OCI-LY1 (cell line): ENCODE measurements at regions not wholly inside any gene's neighbourhood (a gene's known extent, or its start where the extent isn't known, plus 50 kb on each side); places are given as distances from the start of the nearest gene placed in this dataset.

ENCODE experiments used
- H2AFZ ChIP-seq: fragments of 200-600 bp; sonication (generic), shearing (Covaris generic); 2 replicates; pipeline ENCODE4 v1.6.0; 2014; ENCODE audit warnings: antibody characterized with exemption, mild to moderate bottlenecking, low read length
- H3F3A ChIP-seq: fragments of 200-600 bp; sonication (generic), shearing (Covaris generic); 2 replicates; pipeline ENCODE4 v1.6.0; 2014; ENCODE audit warnings: mild to moderate bottlenecking, antibody characterized with exemption, low read length, moderate library complexity; ENCODE audit not compliant: insufficient read depth
- H3K27ac ChIP-seq: fragments of 200-600 bp; sonication (generic); 2 replicates; pipeline ENCODE4 v1.5.1; 2014; ENCODE audit warnings: low read length, mixed run types, mild to moderate bottlenecking, low read depth; ENCODE audit not compliant: poor library complexity, severe bottlenecking
- H3K27me3 ChIP-seq: fragments of 200-600 bp; sonication (generic); 2 replicates; pipeline ENCODE4 v1.6.0; 2014; ENCODE audit warnings: antibody characterized with exemption, mild to moderate bottlenecking, low read length, moderate library complexity; ENCODE audit not compliant: insufficient read depth
- H3K36me3 ChIP-seq: fragments of 200-600 bp; sonication (generic); 2 replicates; pipeline ENCODE4 v1.6.1; 2014; ENCODE audit warnings: mild to moderate bottlenecking, antibody characterized with exemption, low read length, moderate library complexity, mixed read lengths; ENCODE audit not compliant: insufficient read depth
- H3K4me1 ChIP-seq: fragments of 200-600 bp; sonication (generic); 2 replicates; pipeline ENCODE4 v1.5.1; 2014; ENCODE audit warnings: mild to moderate bottlenecking, low read length, moderate library complexity; ENCODE audit not compliant: insufficient read depth, severe bottlenecking
- H3K4me2 ChIP-seq: fragments of 200-600 bp; sonication (generic), shearing (Covaris generic); 2 replicates; pipeline ENCODE4 v1.6.1; 2014; ENCODE audit warnings: low read length
- H3K4me3 ChIP-seq: fragments of 200-600 bp; sonication (generic); 2 replicates; pipeline ENCODE4 v1.5.1; 2014; ENCODE audit warnings: low read length, low read depth, mild to moderate bottlenecking, mixed read lengths; ENCODE audit not compliant: poor library complexity, severe bottlenecking
- H3K79me2 ChIP-seq: fragments of 200-600 bp; shearing (Covaris generic); 2 replicates; pipeline ENCODE4 v1.6.1; 2016; ENCODE audit warnings: mixed run types, low read length, mixed read lengths; ENCODE audit not compliant: insufficient read depth
- H3K9ac ChIP-seq: fragments of 200-600 bp; sonication (generic), shearing (Covaris generic); 2 replicates; pipeline ENCODE4 v1.6.1; 2014; ENCODE audit warnings: mild to moderate bottlenecking, low read length, mixed read lengths
- H3K9me2 ChIP-seq: fragments of 200-600 bp; sonication (generic), shearing (Covaris generic); 2 replicates; pipeline ENCODE4 v1.6.1; 2014; ENCODE audit warnings: low read depth, mild to moderate bottlenecking, low read length, mixed read lengths
- H3K9me3 ChIP-seq: fragments of 200-600 bp; shearing (Covaris generic); 2 replicates; pipeline ENCODE4 v1.6.1; 2014; ENCODE audit warnings: low read length, mixed read lengths
- H4K20me1 ChIP-seq: fragments of 200-600 bp; sonication (generic), shearing (Covaris generic); 2 replicates; pipeline ENCODE4 v1.6.0; 2016; ENCODE audit warnings: mild to moderate bottlenecking, low read length; ENCODE audit not compliant: insufficient read depth
- EZH2 ChIP-seq: fragments of 200-600 bp; sonication (generic), shearing (Covaris generic); IDR thresholded peaks from 2 replicates; pipeline ENCODE4 v1.8.0; 2017; ENCODE audit warnings: borderline replicate concordance, mixed run types, mild to moderate bottlenecking, antibody characterized with exemption, low read length, moderate library complexity, mixed read lengths
- TF ChIP-seq, protein P1 (sequence below): fragments of 200-600 bp; sonication (generic), shearing (Covaris generic); IDR thresholded peaks from 2 replicates; pipeline ENCODE4 v1.5.1; 2017; ENCODE audit warnings: mild to moderate bottlenecking, antibody characterized with exemption, low read length, moderate library complexity, mixed read lengths

DNA sequence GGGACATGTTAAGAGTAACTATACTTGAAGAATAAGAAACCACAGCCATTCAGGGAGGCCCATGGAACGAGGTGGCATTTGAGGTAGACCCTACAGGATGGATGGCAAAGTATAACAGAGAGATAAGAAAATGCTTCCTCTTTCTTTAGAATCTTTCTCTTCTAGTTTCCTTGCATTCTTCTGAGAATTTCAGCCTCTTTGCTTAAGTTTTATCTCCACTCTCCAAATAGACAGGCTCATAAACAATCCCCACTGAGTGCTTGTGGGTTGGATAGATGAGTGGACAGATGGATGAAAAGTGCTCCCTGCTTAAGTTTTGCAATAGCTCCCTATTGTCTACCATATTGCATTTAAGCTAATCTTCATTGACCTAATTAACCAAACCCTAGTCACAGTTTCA is 103.7 kb downstream of the MEX3B start:
- H3K27ac ChIP-seq, result no peak overlapping the region
- H3K9ac ChIP-seq, result no peak overlapping the region
- no peak overlapping the region for H2AFZ ChIP-seq
- H3K9me2 ChIP-seq, result no peaks in the 10 kb centered on the region
- H3K9me3 ChIP-seq, result no peaks in the 10 kb centered on the region
- H3K36me3 ChIP-seq, result no peaks in the 10 kb centered on the region
- no peak for TF ChIP-seq EZH2
- TF ChIP-seq, protein P1, sequence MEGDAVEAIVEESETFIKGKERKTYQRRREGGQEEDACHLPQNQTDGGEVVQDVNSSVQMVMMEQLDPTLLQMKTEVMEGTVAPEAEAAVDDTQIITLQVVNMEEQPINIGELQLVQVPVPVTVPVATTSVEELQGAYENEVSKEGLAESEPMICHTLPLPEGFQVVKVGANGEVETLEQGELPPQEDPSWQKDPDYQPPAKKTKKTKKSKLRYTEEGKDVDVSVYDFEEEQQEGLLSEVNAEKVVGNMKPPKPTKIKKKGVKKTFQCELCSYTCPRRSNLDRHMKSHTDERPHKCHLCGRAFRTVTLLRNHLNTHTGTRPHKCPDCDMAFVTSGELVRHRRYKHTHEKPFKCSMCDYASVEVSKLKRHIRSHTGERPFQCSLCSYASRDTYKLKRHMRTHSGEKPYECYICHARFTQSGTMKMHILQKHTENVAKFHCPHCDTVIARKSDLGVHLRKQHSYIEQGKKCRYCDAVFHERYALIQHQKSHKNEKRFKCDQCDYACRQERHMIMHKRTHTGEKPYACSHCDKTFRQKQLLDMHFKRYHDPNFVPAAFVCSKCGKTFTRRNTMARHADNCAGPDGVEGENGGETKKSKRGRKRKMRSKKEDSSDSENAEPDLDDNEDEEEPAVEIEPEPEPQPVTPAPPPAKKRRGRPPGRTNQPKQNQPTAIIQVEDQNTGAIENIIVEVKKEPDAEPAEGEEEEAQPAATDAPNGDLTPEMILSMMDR, result no peak
- no peaks in the 10 kb centered on the region for H3K79me2 ChIP-seq
- H3K4me3 ChIP-seq, result no peak overlapping the region
- H3F3A ChIP-seq, result no peaks in the 10 kb centered on the region
- H3K27me3 ChIP-seq, result no peaks in the 10 kb centered on the region
- no peaks in the 10 kb centered on the region for H4K20me1 ChIP-seq
- H3K4me1 ChIP-seq, result no peaks in the 10 kb centered on the region
- H3K4me2 ChIP-seq, result no peak overlapping the region

DNA sequence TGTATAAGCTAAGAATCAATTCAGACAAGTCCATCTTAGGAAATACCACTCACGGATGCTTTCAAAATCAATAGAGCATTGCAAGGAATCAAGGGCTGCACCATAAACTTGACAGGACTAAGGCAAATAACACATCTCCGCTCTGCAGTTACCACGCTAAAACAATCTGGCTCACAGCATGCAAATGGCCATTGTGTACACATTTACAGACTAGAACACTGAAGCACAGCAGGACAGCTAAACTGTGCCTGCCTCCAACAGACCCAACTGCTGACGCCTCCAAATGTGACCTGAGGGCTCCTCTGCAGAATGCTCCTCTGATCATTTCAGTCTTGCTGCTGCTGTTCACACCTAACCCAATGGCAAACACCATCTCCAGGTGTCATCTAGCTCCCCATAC is 104.3 kb downstream of the MEX3B start:
- Histone ChIP-seq H3K36me3 (no peaks in the 10 kb centered on the region), H3K4me3 (no peak overlapping the region), H3K9ac (no peak overlapping the region), H2AFZ (no peak overlapping the region), H3K27me3 (no peaks in the 10 kb centered on the region), H3K4me1 (no peaks in the 10 kb centered on the region), H3K27ac (no peak overlapping the region), H4K20me1 (no peaks in the 10 kb centered on the region), H3K4me2 (no peak overlapping the region), H3K9me2 (no peaks in the 10 kb centered on the region), H3K9me3 (no peaks in the 10 kb centered on the region), H3K79me2 (no peaks in the 10 kb centered on the region), H3F3A (no peaks in the 10 kb centered on the region)
- TF ChIP-seq, protein P1, result no peak
- no peak for TF ChIP-seq EZH2

DNA sequence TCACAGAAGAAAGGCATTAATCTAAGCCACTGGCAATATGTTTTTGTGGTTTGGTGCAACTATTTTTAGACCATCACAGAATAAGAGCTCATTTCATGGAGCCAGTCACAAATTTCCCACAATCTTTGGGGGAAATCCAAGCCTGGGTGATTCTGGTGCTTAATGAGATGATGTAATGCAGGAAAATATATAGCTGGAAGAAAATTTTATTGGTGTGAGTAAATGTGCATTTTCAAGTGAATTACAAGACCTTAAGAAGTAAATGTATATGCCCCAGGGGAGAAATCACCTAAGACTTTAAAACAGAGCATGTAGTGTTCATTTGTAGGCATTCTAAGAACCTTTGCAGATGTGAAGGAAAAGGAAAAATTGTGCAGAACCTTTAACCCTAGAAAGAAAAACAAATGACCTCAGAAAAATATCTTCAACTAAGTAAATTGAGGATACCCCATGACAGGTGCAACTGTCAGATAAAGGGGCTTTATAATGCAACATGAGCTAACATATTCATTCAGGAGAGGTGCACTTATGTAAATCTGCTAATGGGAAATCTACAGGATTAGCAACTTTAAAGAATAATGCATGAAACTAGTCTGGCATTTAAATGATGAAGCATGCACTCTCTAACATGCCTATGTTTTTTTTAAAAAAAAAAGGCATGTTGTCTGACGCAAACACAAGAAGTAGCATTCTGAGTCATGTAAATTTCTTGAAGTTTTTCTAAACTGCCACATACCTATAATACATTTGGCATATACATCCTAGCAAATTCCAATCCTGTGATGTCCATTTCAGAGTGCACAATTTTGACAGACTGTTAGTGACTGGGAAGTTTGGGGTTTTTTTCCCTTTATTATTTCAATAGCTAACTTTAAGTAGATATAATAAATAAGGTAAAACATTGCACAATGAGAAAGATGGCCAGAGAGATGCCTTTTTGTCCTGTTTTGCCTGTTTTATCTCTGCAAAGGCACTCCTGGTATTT is 105.1 kb downstream of the MEX3B start:
- Histone ChIP-seq H3K79me2 (no peaks in the 10 kb centered on the region), H3K9ac (no peak overlapping the region), H3K36me3 (no peaks in the 10 kb centered on the region), H3K4me2 (no peak overlapping the region), H3K4me3 (no peak overlapping the region), H3K9me3 (no peaks in the 10 kb centered on the region), H3K9me2 (no peaks in the 10 kb centered on the region), H3K4me1 (no peaks in the 10 kb centered on the region), H2AFZ (no peak overlapping the region), H4K20me1 (no peaks in the 10 kb centered on the region), H3F3A (no peaks in the 10 kb centered on the region), H3K27ac (no peak overlapping the region), H3K27me3 (no peaks in the 10 kb centered on the region)
- TF ChIP-seq EZH2, result no peak
- TF ChIP-seq, protein P1, result no peak
